HepG2 (cell line): ENCODE measurements at regions not wholly inside any gene's neighbourhood (a gene's known extent, or its start where the extent isn't known, plus 50 kb on each side); places are given as distances from the start of the nearest gene placed in this dataset.

Experiments used
- ATAC-seq: fragments of 200-7000 bp; cut with Tn5 transposase; 3 replicates; pipeline ENCODE4 v1.9.1; 2020; ENCODE audit warnings: mild to moderate bottlenecking, moderate library complexity
- BruUV-seq: library from RNA; stranded (reverse); fragments of 400-500 nt; replicated peaks from 2 replicates; lab custom pipeline; 2021; lab: Mats Ljungman, UMichigan
- CTCF ChIA-PET: fragments of 300-600 bp; formaldehyde crosslinking; extraction: SDS; loops from one replicate; lab custom pipeline; 2021; ENCODE audit warnings: low total read pairs, inconsistent platforms, low intra/inter-chr PET ratio; lab: Yijun Ruan, JAX
- POLR2A ChIA-PET: fragments of 350-600 bp; sonication (Branson Sonifier 250); formaldehyde crosslinking; loops from one replicate; lab custom pipeline; 2020; ENCODE audit warnings: antibody characterized with exemption, inconsistent platforms; lab: Yijun Ruan, JAX
- DNase-seq: peaks from one replicate; pipeline ENCODE4 v3.0.0-alpha.2; 2015; ENCODE audit warnings: low spot score
- FAIRE-seq: peaks from 3 replicates; lab custom pipeline; 2011; peaks lifted over from hg19 to GRCh38; lab: Jason Lieb, UNC
- H2AFZ ChIP-seq: one replicate; pipeline ENCODE4 v1.6.1; 2011; ENCODE audit warnings: low read length, inconsistent platforms
- H3K27ac ChIP-seq: fragments of 300-600 bp; 3 replicates; pipeline ENCODE4 v1.8.0; 2011; ENCODE audit warnings: mixed run types, mild to moderate bottlenecking, mixed read lengths, low read length, inconsistent platforms; ENCODE audit not compliant: insufficient read depth; ENCODE audit errors: extremely low read length
- H3K27me3 ChIP-seq, 2 experiments: fragments of 200-600 bp in 1 of 2; 2 replicates in 1 of 2; 3 replicates in 1 of 2; pipeline versions ENCODE4 v1.6.0 to v1.8.0; 2011; ENCODE audit warnings: low read length in 2 of 2, mild to moderate bottlenecking in 2 of 2, moderate library complexity in 2 of 2, inconsistent platforms in 1 of 2; ENCODE audit not compliant: insufficient read depth in 2 of 2, control insufficient read depth in 1 of 2
- H3K36me3 ChIP-seq, 2 experiments: fragments of 200-600 bp in 1 of 2; replicated peaks in 1 of 2; 2 replicates in 1 of 2; 3 replicates in 1 of 2; pipeline versions ENCODE4 v1.5.1 to v1.8.0; 2011; ENCODE audit warnings: low read length in 2 of 2, inconsistent platforms in 1 of 2; ENCODE audit not compliant: insufficient read depth in 2 of 2, control insufficient read depth in 1 of 2
- H3K4me1 ChIP-seq: 2 replicates; pipeline ENCODE4 v1.5.1; 2012; ENCODE audit warnings: low read length, inconsistent platforms; ENCODE audit not compliant: insufficient read depth
- H3K4me2 ChIP-seq: 2 replicates; pipeline ENCODE4 v1.6.0; 2011; ENCODE audit warnings: low read depth, low read length, inconsistent platforms
- H3K4me3 ChIP-seq, 3 experiments: fragments of 200-600 bp in 1 of 3; sonication (generic), shearing (Covaris generic) in 1 of 3; replicated peaks in 1 of 3; 2 replicates each; pipeline ENCODE4 v1.5.1; 2011 to 2016; ENCODE audit warnings: low read length in 3 of 3, inconsistent platforms in 2 of 3, low read depth in 2 of 3, mild to moderate bottlenecking in 2 of 3, control low read depth in 1 of 3, mixed read lengths in 1 of 3; ENCODE audit not compliant: insufficient read depth in 1 of 3
- H3K79me2 ChIP-seq: one replicate; pipeline ENCODE4 v1.6.1; 2011; ENCODE audit warnings: low read length, inconsistent platforms; ENCODE audit not compliant: insufficient read depth
- H3K9ac ChIP-seq: 2 replicates; pipeline ENCODE4 v1.6.0; 2011; ENCODE audit warnings: mild to moderate bottlenecking, low read depth, low read length, inconsistent platforms; ENCODE audit not compliant: insufficient read depth
- H3K9me3 ChIP-seq: 2 replicates; pipeline ENCODE4 v1.5.1; 2012; ENCODE audit warnings: mild to moderate bottlenecking, low read length
- H4K20me1 ChIP-seq: 2 replicates; pipeline ENCODE4 v1.6.0; 2011; ENCODE audit warnings: inconsistent platforms, mild to moderate bottlenecking, low read length, moderate library complexity; ENCODE audit not compliant: insufficient read depth
- CENPT ChIP-seq: sonication (generic); formaldehyde crosslinking; IDR thresholded peaks from 2 replicates; pipeline ENCODE4 v1.8.0; 2022; ENCODE audit warnings: low read depth, mild to moderate bottlenecking, moderate library complexity, missing genetic modification reagents
- GATAD2A ChIP-seq: IDR thresholded peaks from 2 replicates; pipeline ENCODE4 v1.6.1; 2016
- MAF1 ChIP-seq: sonication (generic); formaldehyde crosslinking; IDR thresholded peaks from 2 replicates; pipeline ENCODE4 v1.5.0; 2020; ENCODE audit warnings: missing genetic modification reagents, borderline replicate concordance
- ZMYM3 ChIP-seq: sonication (generic); formaldehyde crosslinking; IDR thresholded peaks from 2 replicates; pipeline ENCODE4 v1.5.1; 2020; ENCODE audit warnings: mild to moderate bottlenecking, missing genetic modification reagents
- ZNF431 ChIP-seq: sonication (generic); formaldehyde crosslinking; IDR thresholded peaks from 2 replicates; pipeline ENCODE4 v1.9.0; 2022; ENCODE audit warnings: missing genetic modification reagents, low read depth, mild to moderate bottlenecking, borderline replicate concordance
- WGBS: methylation state at CpG from one replicate; pipeline ENCODE4 v1.1.6; 2017; ENCODE audit warnings: low lambda C conversion rate; 5-methylcytosine and 5-hydroxymethylcytosine counted together
- in situ Hi-C: cut with HindIII; loops from 2 replicates; pipeline ENCODE4 v1.10.0; 2017; ENCODE audit warnings: low pct_unique_long_range_greater_than_20kb; ENCODE audit not compliant: extremely low pct_ligation_motif_present
- intact Hi-C: fragments of 100-400 bp; cut with micrococcal nuclease; formaldehyde crosslinking; loops from one replicate; pipeline ENCODE4 v1.10.0; 2022; ENCODE audit not compliant: unreplicated experiment
- TF ChIP-seq, protein P1 (sequence below), 2 experiments: IDR thresholded peaks; 2 replicates each; pipeline ENCODE4 v1.6.1; 2011 to 2012; ENCODE audit warnings: low read length in 2 of 2, borderline replicate concordance in 1 of 2, low read depth in 1 of 2, mild to moderate bottlenecking in 1 of 2, moderate library complexity in 1 of 2

DNA sequence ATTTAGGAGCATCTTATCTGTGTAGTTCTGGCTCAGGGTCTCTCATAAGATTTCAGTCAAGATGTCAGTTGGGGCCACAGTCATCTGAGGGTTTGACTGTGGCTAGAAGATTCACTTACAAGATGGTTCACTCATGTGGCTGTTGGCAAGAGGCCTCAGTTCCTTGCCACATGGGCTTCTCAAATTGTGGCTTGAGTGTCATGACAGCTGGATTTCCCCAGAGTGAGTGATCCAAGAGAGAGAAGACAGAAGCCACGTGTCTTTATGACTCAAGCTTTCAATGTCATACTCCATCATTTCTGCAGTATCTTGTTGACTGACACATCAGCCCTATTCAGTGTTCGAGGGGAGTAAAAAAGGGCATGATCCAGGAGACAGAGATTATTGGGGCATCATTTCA is 131.3 kb upstream of the AP1S2 start (continued):
- no peak for TF ChIP-seq ZNF431
- TF ChIP-seq CENPT: no peak
- TF ChIP-seq, protein P1, sequence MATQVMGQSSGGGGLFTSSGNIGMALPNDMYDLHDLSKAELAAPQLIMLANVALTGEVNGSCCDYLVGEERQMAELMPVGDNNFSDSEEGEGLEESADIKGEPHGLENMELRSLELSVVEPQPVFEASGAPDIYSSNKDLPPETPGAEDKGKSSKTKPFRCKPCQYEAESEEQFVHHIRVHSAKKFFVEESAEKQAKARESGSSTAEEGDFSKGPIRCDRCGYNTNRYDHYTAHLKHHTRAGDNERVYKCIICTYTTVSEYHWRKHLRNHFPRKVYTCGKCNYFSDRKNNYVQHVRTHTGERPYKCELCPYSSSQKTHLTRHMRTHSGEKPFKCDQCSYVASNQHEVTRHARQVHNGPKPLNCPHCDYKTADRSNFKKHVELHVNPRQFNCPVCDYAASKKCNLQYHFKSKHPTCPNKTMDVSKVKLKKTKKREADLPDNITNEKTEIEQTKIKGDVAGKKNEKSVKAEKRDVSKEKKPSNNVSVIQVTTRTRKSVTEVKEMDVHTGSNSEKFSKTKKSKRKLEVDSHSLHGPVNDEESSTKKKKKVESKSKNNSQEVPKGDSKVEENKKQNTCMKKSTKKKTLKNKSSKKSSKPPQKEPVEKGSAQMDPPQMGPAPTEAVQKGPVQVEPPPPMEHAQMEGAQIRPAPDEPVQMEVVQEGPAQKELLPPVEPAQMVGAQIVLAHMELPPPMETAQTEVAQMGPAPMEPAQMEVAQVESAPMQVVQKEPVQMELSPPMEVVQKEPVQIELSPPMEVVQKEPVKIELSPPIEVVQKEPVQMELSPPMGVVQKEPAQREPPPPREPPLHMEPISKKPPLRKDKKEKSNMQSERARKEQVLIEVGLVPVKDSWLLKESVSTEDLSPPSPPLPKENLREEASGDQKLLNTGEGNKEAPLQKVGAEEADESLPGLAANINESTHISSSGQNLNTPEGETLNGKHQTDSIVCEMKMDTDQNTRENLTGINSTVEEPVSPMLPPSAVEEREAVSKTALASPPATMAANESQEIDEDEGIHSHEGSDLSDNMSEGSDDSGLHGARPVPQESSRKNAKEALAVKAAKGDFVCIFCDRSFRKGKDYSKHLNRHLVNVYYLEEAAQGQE (IDR thresholded peaks at IDR 0.05; ENCODE audit: borderline replicate concordance in 1 of 2, low read depth in 1 of 2, low read length in 2 of 2): no peak
- no peak for TF ChIP-seq MAF1

DNA sequence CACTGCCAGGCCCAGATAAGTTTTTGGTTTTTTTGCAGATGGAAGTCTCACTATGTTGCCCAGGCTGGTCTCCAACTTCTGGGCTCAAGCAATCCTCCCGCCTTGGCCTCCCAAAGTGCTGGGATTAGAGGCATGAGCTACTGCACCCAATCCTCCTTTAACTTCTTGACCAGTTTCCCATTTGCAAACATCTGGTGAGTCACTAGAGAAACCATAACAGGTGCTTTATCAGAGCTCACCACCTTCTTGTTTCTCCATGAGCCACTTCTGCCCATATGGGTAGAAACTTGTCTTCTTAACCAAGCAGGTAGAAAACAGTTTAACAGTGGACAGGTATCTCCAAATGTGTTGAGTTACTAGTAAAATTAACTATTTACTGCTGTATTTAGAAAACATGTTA is 128.4 kb upstream of the AP1S2 start:
- no peaks in the 10 kb centered on the region for H3K9me3 ChIP-seq
- no peak for ATAC-seq
- DNase-seq: no peak
- no peak overlapping the region for H3K4me3 ChIP-seq
- H3K27ac ChIP-seq: no peak overlapping the region
- no peaks in the 10 kb centered on the region for H3K79me2 ChIP-seq
- no TSS peak for BruUV-seq
- FAIRE-seq: no peak
- no CpG with 5 or more reads among the region's 1 CpG for WGBS
- H4K20me1 ChIP-seq: no peaks in the 10 kb centered on the region
- H2AFZ ChIP-seq: no peak overlapping the region
- TF ChIP-seq ZMYM3 (no peak), GATAD2A (CRISPR knock-in tag) (no peak)
- POLR2A ChIA-PET: no interaction called here
- intact Hi-C loops: no loop called here
- in situ Hi-C loops: no loop called here
- no peaks in the 10 kb centered on the region for H3K27me3 ChIP-seq
- CTCF ChIA-PET: no interaction called here
- H3K4me2 ChIP-seq: no peak overlapping the region
- no peaks in the 10 kb centered on the region for H3K4me1 ChIP-seq
- no peaks in the 10 kb centered on the region for H3K36me3 ChIP-seq
- no peak overlapping the region for H3K9ac ChIP-seq
